Fibroblast of the aortic adventitia (primary cell): ENCODE measurements at regions not wholly inside any gene's neighbourhood (a gene's known extent, or its start where the extent isn't known, plus 50 kb on each side); places are given as distances from the start of the nearest gene placed in this dataset.
"Not testable (repeated sequence)": the region's sequence is repeated elsewhere in the genome, so short reads cannot be mapped to it uniquely, and the experiment has no call there.

Experiments used
- DNase-seq: peaks from one replicate; pipeline ENCODE4 v3.0.0-alpha.2; 2010; ENCODE audit warnings: low read depth
- H3K4me3 ChIP-seq: 2 replicates; pipeline ENCODE4 v1.5.1; 2011; ENCODE audit warnings: low read depth, mild to moderate bottlenecking, control low read depth, low read length, moderate library complexity
- CTCF ChIP-seq: IDR thresholded peaks from 2 replicates; pipeline ENCODE4 v1.5.1; 2011; ENCODE audit warnings: mild to moderate bottlenecking, low read length, control low read depth, inconsistent platforms; ENCODE audit not compliant: insufficient read depth

GRCh38 chr5:14028188-14028587 is 83.7 kb upstream of the DNAH5 start:
- no peak for TF ChIP-seq CTCF
- H3K4me3 ChIP-seq: no peak overlapping the region
- no peak for DNase-seq

GRCh38 chr5:14025569-14026286 is 81.2 kb upstream of the DNAH5 start:
- DNase-seq: no peak
- TF ChIP-seq CTCF: no peak
- H3K4me3 ChIP-seq: no peak overlapping the region

GRCh38 chr5:14022971-14023370 is 78.5 kb upstream of the DNAH5 start:
- no peak for DNase-seq
- no peak overlapping the region for H3K4me3 ChIP-seq
- no peak for TF ChIP-seq CTCF

GRCh38 chr5:14020944-14021343 is 76.5 kb upstream of the DNAH5 start:
- H3K4me3 ChIP-seq, DNase-seq: not testable (repeated sequence)

GRCh38 chr5:14019768-14020290 is 75.3 kb upstream of the DNAH5 start:
- TF ChIP-seq CTCF: no peak
- no peak overlapping the region for H3K4me3 ChIP-seq
- no peak for DNase-seq

- no peak overlapping the region for H3K4me3 ChIP-seq
- DNase-seq: no peak
- no peak for TF ChIP-seq CTCF
Measured at GRCh38 chr5:14017904-14018303, 73.4 kb upstream of the DNAH5 start.

GRCh38 chr5:14016549-14016948 is 72.1 kb upstream of the DNAH5 start:
- no peak for TF ChIP-seq CTCF
- DNase-seq: no peak
- no peak overlapping the region for H3K4me3 ChIP-seq
